Progenitor cell of endocrine pancreas (in vitro differentiated cells): ENCODE measurements at regions not wholly inside any gene's neighbourhood (a gene's known extent, or its start where the extent isn't known, plus 50 kb on each side); places are given as distances from the start of the nearest gene placed in this dataset.

Experiments
- DNase-seq: peaks from one replicate; pipeline ENCODE4 v3.0.0; 2021; ENCODE audit warnings: low spot score; ENCODE audit not compliant: unreplicated experiment
- H3K27ac Mint-ChIP-seq: 2 replicates; pipeline ENCODE4 v1.8.0; 2021; ENCODE audit warnings: mild to moderate bottlenecking, moderate library complexity, mixed read lengths
- H3K27me3 Mint-ChIP-seq: 2 replicates; pipeline ENCODE4 v1.8.0; 2021; ENCODE audit warnings: mixed read lengths
- H3K36me3 Mint-ChIP-seq: 2 replicates; pipeline ENCODE4 v1.8.0; 2022; ENCODE audit warnings: mixed read lengths; ENCODE audit not compliant: insufficient read depth
- H3K4me1 Mint-ChIP-seq: 2 replicates; pipeline ENCODE4 v1.8.0; 2021; ENCODE audit warnings: low read depth, mixed read lengths
- H3K4me3 Mint-ChIP-seq: 2 replicates; pipeline ENCODE4 v1.8.0; 2021; ENCODE audit warnings: low read depth, mild to moderate bottlenecking, moderate library complexity, mixed read lengths
- H3K9me3 Mint-ChIP-seq: 2 replicates; pipeline ENCODE4 v1.8.0; 2021; ENCODE audit warnings: low read depth, mixed read lengths
- TF ChIP-seq, protein P1 (sequence below): fragments of 200-600 bp; sonication (generic); IDR thresholded peaks from one replicate; pipeline ENCODE4 v1.5.0; 2021; ENCODE audit warnings: antibody characterized with exemption, mild to moderate bottlenecking; ENCODE audit not compliant: unreplicated experiment

GRCh38 chr2:226674123-226674522 is 125.5 kb downstream of the IRS1 start:
- Mint-ChIP-seq H3K36me3 (no peaks in the 10 kb centered on the region), H3K9me3 (peaks cover 3% of the 10 kb centered on the region), H3K4me3 (no peak overlapping the region), H3K27ac (no peak overlapping the region), H3K27me3 (no peaks in the 10 kb centered on the region), H3K4me1 (peaks cover 7% of the 10 kb centered on the region)
- no peak for DNase-seq
- TF ChIP-seq, protein P1, sequence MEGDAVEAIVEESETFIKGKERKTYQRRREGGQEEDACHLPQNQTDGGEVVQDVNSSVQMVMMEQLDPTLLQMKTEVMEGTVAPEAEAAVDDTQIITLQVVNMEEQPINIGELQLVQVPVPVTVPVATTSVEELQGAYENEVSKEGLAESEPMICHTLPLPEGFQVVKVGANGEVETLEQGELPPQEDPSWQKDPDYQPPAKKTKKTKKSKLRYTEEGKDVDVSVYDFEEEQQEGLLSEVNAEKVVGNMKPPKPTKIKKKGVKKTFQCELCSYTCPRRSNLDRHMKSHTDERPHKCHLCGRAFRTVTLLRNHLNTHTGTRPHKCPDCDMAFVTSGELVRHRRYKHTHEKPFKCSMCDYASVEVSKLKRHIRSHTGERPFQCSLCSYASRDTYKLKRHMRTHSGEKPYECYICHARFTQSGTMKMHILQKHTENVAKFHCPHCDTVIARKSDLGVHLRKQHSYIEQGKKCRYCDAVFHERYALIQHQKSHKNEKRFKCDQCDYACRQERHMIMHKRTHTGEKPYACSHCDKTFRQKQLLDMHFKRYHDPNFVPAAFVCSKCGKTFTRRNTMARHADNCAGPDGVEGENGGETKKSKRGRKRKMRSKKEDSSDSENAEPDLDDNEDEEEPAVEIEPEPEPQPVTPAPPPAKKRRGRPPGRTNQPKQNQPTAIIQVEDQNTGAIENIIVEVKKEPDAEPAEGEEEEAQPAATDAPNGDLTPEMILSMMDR, result no peak

DNA sequence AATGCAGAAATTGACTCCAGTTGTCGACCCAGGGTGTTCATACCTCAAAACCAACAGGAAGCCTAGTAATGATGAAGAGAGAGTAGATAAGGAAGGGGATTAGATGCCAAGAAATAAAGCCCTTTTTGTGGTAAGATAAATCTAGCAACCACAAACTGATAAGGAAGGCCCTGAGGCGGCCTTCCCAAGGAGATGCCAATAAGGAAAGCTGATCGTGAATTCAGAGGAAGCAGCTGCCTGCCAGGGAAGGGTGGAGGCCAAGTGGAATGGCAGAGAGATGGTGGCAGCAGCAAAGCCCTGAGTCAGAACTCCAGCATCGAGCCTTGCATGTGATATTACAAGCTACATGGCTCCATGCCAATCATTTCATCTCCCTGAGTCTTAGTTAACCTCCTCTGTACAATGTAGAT is 126.3 kb downstream of the IRS1 start:
- Mint-ChIP-seq H3K9me3 (peaks cover 3% of the 10 kb centered on the region), H3K27ac (no peak overlapping the region), H3K27me3 (no peaks in the 10 kb centered on the region), H3K36me3 (no peaks in the 10 kb centered on the region), H3K4me1 (peaks cover 3% of the 10 kb centered on the region), H3K4me3 (no peak overlapping the region)
- no peak for DNase-seq
- TF ChIP-seq, protein P1, result no peak

GRCh38 chr2:226671141-226671676 is 128.4 kb downstream of the IRS1 start:
- TF ChIP-seq, protein P1, result no peak
- H3K36me3 Mint-ChIP-seq, result no peaks in the 10 kb centered on the region

DNA sequence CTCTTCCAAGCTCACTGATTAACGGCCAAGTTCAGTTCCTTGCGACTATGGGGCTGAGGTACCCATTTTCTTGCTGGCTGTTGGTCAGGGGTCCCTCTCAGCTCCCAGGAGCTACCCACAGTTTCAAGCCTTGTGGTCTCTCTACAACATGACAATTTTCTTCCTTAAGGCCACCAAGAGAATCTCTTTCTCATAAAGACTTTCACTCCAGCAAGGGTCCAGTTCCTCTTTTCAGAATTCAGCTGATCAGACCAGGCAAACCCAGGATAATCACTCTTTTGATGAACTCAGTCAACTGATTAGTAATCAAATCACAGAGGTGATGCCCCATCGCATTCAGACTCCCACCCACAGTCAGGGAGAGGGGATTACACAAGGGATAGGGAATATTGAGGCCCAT is 129.7 kb downstream of the IRS1 start:
- peaks cover 3% of the 10 kb centered on the region for H3K9me3 Mint-ChIP-seq
- H3K4me3 Mint-ChIP-seq, result no peak overlapping the region
- no peak overlapping the region for H3K27ac Mint-ChIP-seq
- H3K4me1 Mint-ChIP-seq, result peaks cover 8% of the 10 kb centered on the region
- H3K27me3 Mint-ChIP-seq, result no peaks in the 10 kb centered on the region
- H3K36me3 Mint-ChIP-seq, result no peaks in the 10 kb centered on the region
- TF ChIP-seq, protein P1, result no peak
- no peak for DNase-seq

More at GRCh38 chr2:226671141-226671676, 128.4 kb downstream of the IRS1 start:
- DNase-seq, result no peak
- Mint-ChIP-seq H3K4me1 (peaks cover 5% of the 10 kb centered on the region), H3K4me3 (no peak overlapping the region), H3K27me3 (no peaks in the 10 kb centered on the region), H3K27ac (no peak overlapping the region), H3K9me3 (peaks cover 3% of the 10 kb centered on the region)

GRCh38 chr2:226669249-226669648 is 130.4 kb downstream of the IRS1 start:
- TF ChIP-seq, protein P1, result no peak
- Mint-ChIP-seq H3K36me3 (no peaks in the 10 kb centered on the region), H3K9me3 (peaks cover 3% of the 10 kb centered on the region)

More at GRCh38 chr2:226669249-226669648, 130.4 kb downstream of the IRS1 start:
- H3K27me3 Mint-ChIP-seq, result no peaks in the 10 kb centered on the region
- H3K4me3 Mint-ChIP-seq, result no peak overlapping the region
- no peak overlapping the region for H3K27ac Mint-ChIP-seq
- no peak for DNase-seq
- H3K4me1 Mint-ChIP-seq, result peaks cover 9% of the 10 kb centered on the region
